Neural progenitor cell (in vitro differentiated cells): ENCODE measurements at regions not wholly inside any gene's neighbourhood (a gene's known extent, or its start where the extent isn't known, plus 50 kb on each side); places are given as distances from the start of the nearest gene placed in this dataset.
"Not testable (repeated sequence)": the region's sequence is repeated elsewhere in the genome, so short reads cannot be mapped to it uniquely, and the experiment has no call there.

Source experiments
- DNase-seq: peaks from one replicate; pipeline ENCODE4 v3.0.0-alpha.2; 2016; ENCODE audit warnings: low spot score
- H2AFZ ChIP-seq: fragments of 200-600 bp; sonication (generic); replicated peaks from 2 replicates; pipeline ENCODE4 v1.6.1; 2016; ENCODE audit warnings: antibody characterized with exemption
- H3F3A ChIP-seq: fragments of 200-600 bp; sonication (generic); 2 replicates; pipeline ENCODE4 v1.6.1; 2016; ENCODE audit warnings: antibody characterized with exemption, low read depth
- H3K27ac ChIP-seq: fragments of 200-600 bp; sonication (generic); 2 replicates; pipeline ENCODE4 v1.5.1; 2016; ENCODE audit warnings: mild to moderate bottlenecking
- H3K27me3 ChIP-seq: fragments of 200-600 bp; sonication (generic); 2 replicates; pipeline ENCODE4 v1.6.1; 2016; ENCODE audit warnings: mild to moderate bottlenecking, moderate library complexity
- H3K36me3 ChIP-seq: fragments of 200-600 bp; sonication (generic); 2 replicates; pipeline ENCODE4 v1.5.1; 2016
- H3K4me1 ChIP-seq: fragments of 200-600 bp; sonication (generic); 2 replicates; pipeline ENCODE4 v1.6.1; 2016; ENCODE audit warnings: mixed run types
- H3K4me2 ChIP-seq: fragments of 200-600 bp; sonication (generic); 2 replicates; pipeline ENCODE4 v1.6.1; 2016
- H3K4me3 ChIP-seq: fragments of 200-600 bp; sonication (generic); 2 replicates; pipeline ENCODE4 v1.5.1; 2016
- H3K79me2 ChIP-seq: fragments of 200-600 bp; sonication (generic); 2 replicates; pipeline ENCODE4 v1.6.1; 2016; ENCODE audit warnings: low read depth
- H3K9ac ChIP-seq: fragments of 200-600 bp; sonication (generic); 2 replicates; pipeline ENCODE4 v1.6.1; 2016
- H3K9me3 ChIP-seq: fragments of 200-600 bp; sonication (generic); 2 replicates; pipeline ENCODE4 v1.5.1; 2016; ENCODE audit warnings: low read depth
- H4K20me1 ChIP-seq: fragments of 200-600 bp; sonication (generic); 2 replicates; pipeline ENCODE4 v1.6.1; 2016; ENCODE audit warnings: low read depth
- H3K27ac Mint-ChIP-seq: 3 replicates; pipeline ENCODE4 v1.8.0; 2021; ENCODE audit warnings: mixed read lengths
- H3K27me3 Mint-ChIP-seq: 2 replicates; pipeline ENCODE4 v1.8.0; 2022; ENCODE audit warnings: low read depth, mild to moderate bottlenecking, inconsistent platforms, moderate library complexity, mixed read lengths; ENCODE audit not compliant: insufficient read depth
- H3K36me3 Mint-ChIP-seq: 3 replicates; pipeline ENCODE4 v1.8.0; 2021; ENCODE audit warnings: mixed read lengths
- H3K4me1 Mint-ChIP-seq: 3 replicates; pipeline ENCODE4 v1.8.0; 2021; ENCODE audit warnings: mixed read lengths
- H3K4me3 Mint-ChIP-seq: 3 replicates; pipeline ENCODE4 v1.8.0; 2021; ENCODE audit warnings: mild to moderate bottlenecking, moderate library complexity, mixed read lengths
- H3K9me3 Mint-ChIP-seq: 3 replicates; pipeline ENCODE4 v1.8.0; 2020; ENCODE audit warnings: mixed read lengths
- CTCF ChIP-seq: fragments of 200-600 bp; sonication (generic); IDR thresholded peaks from 2 replicates; pipeline ENCODE4 v1.5.1; 2017; ENCODE audit warnings: antibody characterized with exemption, mild to moderate bottlenecking
- EZH2 ChIP-seq: fragments of 200-600 bp; sonication (generic); IDR thresholded peaks from 2 replicates; pipeline ENCODE4 v1.6.1; 2017; ENCODE audit warnings: antibody characterized with exemption, mild to moderate bottlenecking, moderate library complexity
- EZH2phosphoT487 ChIP-seq: fragments of 200-600 bp; sonication (generic); IDR thresholded peaks from 2 replicates; pipeline ENCODE4 v1.6.1; 2017; ENCODE audit warnings: antibody characterized with exemption

GRCh38 chr10:57032301-57032700 lies 671.2 kb upstream of the ZWINT start:
- H3K27ac ChIP-seq, H3K4me1 Mint-ChIP-seq, H4K20me1 ChIP-seq, H3K79me2 ChIP-seq, H3K4me1 ChIP-seq, H3K9me3 ChIP-seq, H3F3A ChIP-seq, H3K27me3 ChIP-seq, H3K27me3 Mint-ChIP-seq, H3K4me3 Mint-ChIP-seq, H3K9ac ChIP-seq, DNase-seq, H3K36me3 ChIP-seq, H3K36me3 Mint-ChIP-seq, H3K27ac Mint-ChIP-seq, H3K4me2 ChIP-seq, H3K4me3 ChIP-seq, H2AFZ ChIP-seq: not testable (repeated sequence)
- H3K9me3 Mint-ChIP-seq = peaks cover 16% of the 10 kb centered on the region
- TF ChIP-seq CTCF = peak; percentile 14

GRCh38 chr10:57031346-57031745 lies 670.3 kb upstream of the ZWINT start:
- H3K27ac Mint-ChIP-seq = no peak overlapping the region
- no peaks in the 10 kb centered on the region for H4K20me1 ChIP-seq
- no peak overlapping the region for H2AFZ ChIP-seq
- no peaks in the 10 kb centered on the region for H3K36me3 ChIP-seq
- TF ChIP-seq EZH2 (no peak), EZH2phosphoT487 (no peak), CTCF (no peak)
- peaks cover 16% of the 10 kb centered on the region for H3K9me3 Mint-ChIP-seq
- no peaks in the 10 kb centered on the region for H3K4me1 Mint-ChIP-seq
- H3K9me3 ChIP-seq = no peaks in the 10 kb centered on the region
- H3K79me2 ChIP-seq = no peaks in the 10 kb centered on the region
- no peak overlapping the region for H3K4me3 ChIP-seq
- no peak overlapping the region for H3K9ac ChIP-seq
- H3K4me3 Mint-ChIP-seq = no peak overlapping the region
- H3K4me2 ChIP-seq = no peak overlapping the region
- no peaks in the 10 kb centered on the region for H3K36me3 Mint-ChIP-seq
- H3K27ac ChIP-seq = no peak overlapping the region
- H3K27me3 Mint-ChIP-seq = peaks cover 3% of the 10 kb centered on the region
- H3K4me1 ChIP-seq = no peaks in the 10 kb centered on the region
- H3K27me3 ChIP-seq = no peaks in the 10 kb centered on the region
- no peak for DNase-seq
- H3F3A ChIP-seq = no peaks in the 10 kb centered on the region

- Mint-ChIP-seq H3K36me3 (no peaks in the 10 kb centered on the region), H3K27ac (no peak overlapping the region), H3K4me1 (no peaks in the 10 kb centered on the region), H3K4me3 (no peak overlapping the region), H3K9me3 (peaks cover 8% of the 10 kb centered on the region), H3K27me3 (no peaks in the 10 kb centered on the region)
- Histone ChIP-seq H3K4me2 (no peak overlapping the region), H3K27ac (no peak overlapping the region), H3K4me3 (no peak overlapping the region), H3K79me2 (no peaks in the 10 kb centered on the region), H3K9me3 (no peaks in the 10 kb centered on the region), H3F3A (no peaks in the 10 kb centered on the region), H4K20me1 (no peaks in the 10 kb centered on the region), H3K4me1 (no peaks in the 10 kb centered on the region), H2AFZ (no peak overlapping the region), H3K27me3 (no peaks in the 10 kb centered on the region), H3K36me3 (no peaks in the 10 kb centered on the region), H3K9ac (no peak overlapping the region)
- no peak for DNase-seq
- TF ChIP-seq CTCF (no peak), EZH2 (no peak), EZH2phosphoT487 (no peak)
Observed at GRCh38 chr10:57026307-57026706, 665.2 kb upstream of the ZWINT start.

GRCh38 chr10:57023626-57024025 lies 662.6 kb upstream of the ZWINT start:
- H3K4me3 ChIP-seq = no peak overlapping the region
- no peaks in the 10 kb centered on the region for H3K27me3 ChIP-seq
- no peaks in the 10 kb centered on the region for H3F3A ChIP-seq
- no peaks in the 10 kb centered on the region for H3K4me1 ChIP-seq
- peaks cover 6% of the 10 kb centered on the region for H3K4me1 Mint-ChIP-seq
- no peaks in the 10 kb centered on the region for H3K36me3 Mint-ChIP-seq
- H3K79me2 ChIP-seq = no peaks in the 10 kb centered on the region
- no peak overlapping the region for H2AFZ ChIP-seq
- no peak overlapping the region for H3K27ac Mint-ChIP-seq
- H3K9me3 ChIP-seq = no peaks in the 10 kb centered on the region
- no peak overlapping the region for H3K4me3 Mint-ChIP-seq
- TF ChIP-seq CTCF (no peak), EZH2 (no peak), EZH2phosphoT487 (no peak)
- H4K20me1 ChIP-seq = no peaks in the 10 kb centered on the region
- no peaks in the 10 kb centered on the region for H3K27me3 Mint-ChIP-seq
- H3K4me2 ChIP-seq = no peak overlapping the region
- no peaks in the 10 kb centered on the region for H3K36me3 ChIP-seq
- no peak overlapping the region for H3K9ac ChIP-seq
- H3K9me3 Mint-ChIP-seq = peaks cover 4% of the 10 kb centered on the region
- H3K27ac ChIP-seq = no peak overlapping the region
- no peak for DNase-seq
